Stimulated activated CD8-positive, alpha-beta memory T cell treated with anti-CD3 and anti-CD28 coated beads, Interleukin-4, amount 100 ng/mL, for 4 hours (primary cell): ENCODE measurements at regions not wholly inside any gene's neighbourhood (a gene's known extent, or its start where the extent isn't known, plus 50 kb on each side); places are given as distances from the start of the nearest gene placed in this dataset.
"Not testable (repeated sequence)": the region's sequence is repeated elsewhere in the genome, so short reads cannot be mapped to it uniquely, and the experiment has no call there.

ENCODE experiments used
- DNase-seq, 2 donors: peaks; one replicate each; pipeline ENCODE4 v3.0.0-alpha.2; 2020; ENCODE audit warnings: low read depth in 2 of 2, low spot score in 1 of 2

DNA sequence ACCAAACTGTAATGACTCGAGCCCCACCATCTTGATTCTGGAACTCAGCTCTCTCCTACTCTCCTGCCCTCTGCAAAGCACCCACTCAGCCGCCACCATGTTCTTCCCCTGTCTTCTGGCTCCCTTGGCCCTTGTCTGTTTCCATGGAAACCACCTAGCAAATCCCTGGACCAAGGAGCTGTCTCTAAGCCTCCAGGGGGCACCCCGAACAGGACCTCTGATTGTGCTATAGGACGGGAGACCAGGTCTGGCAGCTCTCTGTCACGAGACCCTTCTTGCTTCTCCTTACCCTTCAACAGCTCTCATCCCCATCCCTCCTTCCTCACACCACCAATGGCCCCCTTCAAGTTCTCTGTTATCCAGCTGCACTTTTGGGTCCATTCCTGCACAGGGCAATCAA is 277.7 kb upstream of the ZNF507 start:
- DNase-seq = no peak

DNA sequence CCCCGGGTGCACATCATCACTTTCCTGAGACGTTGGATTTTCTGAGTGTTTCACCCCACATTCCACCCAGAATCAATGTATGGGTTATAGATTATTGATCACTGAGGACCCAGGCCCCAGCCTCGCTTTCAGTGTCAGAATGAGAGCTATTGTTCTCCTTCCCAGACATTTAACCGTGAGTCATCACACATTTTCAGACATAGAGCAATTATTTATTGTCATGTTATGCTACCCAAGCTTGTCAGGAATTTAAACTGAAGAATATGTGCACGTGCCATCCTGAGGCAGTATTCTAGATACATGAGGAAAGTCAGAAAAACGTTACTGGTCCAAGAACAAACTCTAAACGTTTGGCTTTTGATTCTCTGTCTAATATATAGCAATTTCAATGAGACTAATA is 276.6 kb upstream of the ZNF507 start:
- no peak for DNase-seq

DNA sequence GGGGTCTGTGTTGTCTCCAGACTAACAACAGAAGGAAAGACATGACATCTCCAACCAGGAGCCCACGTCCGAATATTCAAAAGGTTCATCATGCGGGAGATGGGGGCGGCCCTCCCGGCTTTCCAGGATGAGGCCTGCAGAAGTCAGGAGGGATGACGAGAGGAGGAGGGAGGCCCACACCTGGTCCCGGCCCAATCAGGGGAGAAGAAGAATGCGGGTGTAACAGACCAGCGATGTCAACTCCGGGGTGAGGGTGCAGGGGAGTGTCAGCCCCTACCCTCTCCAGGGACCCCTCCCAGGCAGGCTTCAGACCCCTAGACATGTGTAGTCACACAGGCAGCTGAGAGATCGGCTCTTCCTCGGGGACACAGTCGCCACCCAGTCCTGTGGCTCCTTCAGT is 275.3 kb upstream of the ZNF507 start:
- no peak for DNase-seq

DNA sequence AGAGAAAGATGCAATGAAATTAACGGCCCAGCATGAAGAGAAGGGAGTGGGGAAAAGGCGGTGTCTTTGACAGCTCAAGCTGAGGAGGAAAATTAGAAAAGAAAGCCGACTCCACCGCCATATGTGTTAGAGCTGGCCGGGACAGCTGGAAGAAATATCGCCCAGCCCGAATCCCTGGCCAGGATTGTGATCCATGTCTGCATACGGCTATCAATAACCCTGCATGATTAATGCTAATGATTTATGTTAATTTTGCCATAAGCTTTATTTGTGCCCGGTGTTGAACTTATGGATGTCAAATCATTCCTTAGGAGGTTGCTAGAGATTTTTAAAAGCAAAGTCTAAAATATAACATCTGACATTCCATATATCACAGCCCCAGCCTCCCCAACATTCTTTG is 263.4 kb upstream of the ZNF507 start:
- DNase-seq = no peak

DNA sequence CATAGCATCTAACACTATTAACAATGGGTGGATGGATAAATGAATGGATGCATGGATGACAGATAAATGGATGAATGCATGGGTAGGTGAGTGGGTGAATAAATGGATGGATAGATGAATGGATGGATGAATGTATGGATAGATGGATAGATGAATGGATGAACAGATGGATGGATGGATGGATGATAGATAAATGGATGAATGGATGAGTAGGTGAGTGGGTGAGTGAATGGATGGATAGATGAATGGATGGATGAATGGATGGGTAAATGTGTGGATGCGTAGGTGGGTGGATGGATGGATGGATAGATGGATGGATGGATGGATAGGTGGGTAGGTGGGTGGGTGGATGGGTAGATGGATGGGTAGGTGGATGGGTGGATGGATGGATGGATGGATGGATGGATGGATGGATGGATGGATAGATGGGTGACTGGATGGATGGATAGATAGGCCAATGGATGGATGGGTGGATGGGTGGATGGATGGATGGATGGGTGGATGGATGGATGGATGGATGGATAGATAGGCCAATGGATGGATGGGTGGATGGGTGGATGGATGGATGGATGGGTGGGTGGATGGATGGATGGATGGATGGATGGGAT is 260.6 kb upstream of the ZNF507 start:
- not testable (repeated sequence) for DNase-seq

DNA sequence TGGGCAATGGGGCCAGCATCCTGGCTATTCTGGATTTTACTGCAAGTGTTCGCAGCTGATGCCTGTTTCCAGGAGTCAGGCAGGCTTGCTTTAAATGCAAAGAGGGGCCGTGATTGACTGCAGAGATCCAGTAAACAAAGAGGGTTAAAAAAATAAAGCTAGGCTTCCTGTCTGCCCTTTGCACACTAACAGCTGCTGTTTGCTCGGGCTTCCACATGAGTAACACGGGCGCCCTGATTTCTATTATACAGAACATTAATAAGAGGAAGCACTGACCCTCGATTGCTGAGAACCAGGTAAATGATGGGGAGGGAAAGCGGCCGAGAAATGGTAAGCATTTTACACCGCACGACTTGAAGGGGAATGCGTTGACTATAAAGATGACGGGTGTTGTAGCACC is 254.2 kb upstream of the ZNF507 start:
- no peak for DNase-seq

DNA sequence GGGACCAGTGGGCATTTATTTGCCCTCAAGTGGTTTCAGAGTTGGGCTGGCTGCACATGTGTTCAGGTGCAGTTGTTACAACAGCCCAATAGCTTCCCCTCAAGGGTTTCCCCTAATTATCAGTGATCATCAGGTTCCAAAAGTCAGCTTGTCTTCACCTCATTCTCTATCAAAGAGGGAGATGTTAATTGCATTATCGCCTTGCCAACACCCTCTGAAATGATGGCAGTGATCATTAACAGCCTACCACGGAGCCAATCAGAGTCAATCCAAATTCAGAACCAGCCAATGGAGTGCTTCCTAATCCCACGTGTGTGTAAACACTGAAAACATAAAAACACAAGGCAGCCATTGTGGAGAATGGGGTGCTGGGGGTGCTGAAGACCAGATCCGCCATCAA is 248.4 kb upstream of the ZNF507 start:
- DNase-seq = no peak

DNA sequence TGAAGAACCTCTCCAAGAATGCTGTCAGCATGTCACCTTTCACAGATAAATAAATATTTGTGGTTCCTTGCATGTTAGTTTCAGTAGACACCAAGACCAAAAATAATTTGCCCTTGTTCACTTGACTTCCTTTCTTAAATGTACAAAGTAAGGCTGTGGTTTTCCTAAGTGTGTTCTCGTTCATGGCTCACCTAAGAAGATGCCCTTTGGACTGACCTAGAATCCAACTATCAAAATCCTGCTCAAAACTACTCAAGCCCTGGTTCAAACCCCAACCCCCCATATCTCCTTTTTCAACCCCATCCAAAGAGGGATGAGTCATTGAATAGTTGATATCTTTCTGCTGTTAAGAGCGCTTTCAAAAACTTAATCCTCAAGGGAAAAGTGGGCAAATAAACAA is 247.8 kb upstream of the ZNF507 start:
- no peak for DNase-seq

DNA sequence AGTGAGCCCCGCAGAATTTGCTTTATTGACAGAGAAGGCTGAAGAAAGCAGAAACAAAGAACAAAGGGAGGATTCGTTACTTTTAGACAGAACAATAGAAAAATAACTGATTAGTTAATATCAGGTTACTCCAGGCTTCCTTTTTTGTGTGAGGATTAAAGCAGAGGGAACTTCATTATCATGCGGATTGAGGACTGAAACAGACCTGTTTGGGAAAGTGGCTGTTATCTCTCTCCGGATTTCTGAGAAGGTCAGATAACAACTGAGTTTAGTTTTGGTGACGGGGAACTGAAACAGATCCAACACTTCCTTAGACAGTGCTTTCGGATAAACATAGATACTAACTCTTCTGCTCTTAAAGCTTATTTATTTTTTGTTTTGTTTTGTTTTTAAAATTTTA is 246.4 kb upstream of the ZNF507 start:
- no peak for DNase-seq

DNA sequence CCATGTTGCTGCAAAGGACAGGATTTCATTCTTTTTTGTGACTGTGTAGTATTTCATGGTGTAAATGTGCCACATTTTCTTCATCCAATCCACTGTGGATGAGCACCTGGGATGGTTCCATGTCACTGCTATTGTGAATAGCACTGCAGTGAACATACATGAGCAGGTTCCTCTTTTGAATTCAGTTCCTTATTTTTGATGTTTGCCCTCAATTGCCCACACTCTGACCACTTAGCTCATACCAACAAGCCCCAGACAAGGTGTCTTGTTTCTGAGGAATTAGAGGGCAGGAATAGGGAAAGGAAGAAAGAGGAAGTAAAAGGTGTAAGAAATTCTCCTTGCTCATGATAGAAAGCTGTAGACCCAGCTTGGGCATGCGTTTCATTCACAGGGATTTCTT is 244.2 kb upstream of the ZNF507 start:
- DNase-seq = no peak

DNA sequence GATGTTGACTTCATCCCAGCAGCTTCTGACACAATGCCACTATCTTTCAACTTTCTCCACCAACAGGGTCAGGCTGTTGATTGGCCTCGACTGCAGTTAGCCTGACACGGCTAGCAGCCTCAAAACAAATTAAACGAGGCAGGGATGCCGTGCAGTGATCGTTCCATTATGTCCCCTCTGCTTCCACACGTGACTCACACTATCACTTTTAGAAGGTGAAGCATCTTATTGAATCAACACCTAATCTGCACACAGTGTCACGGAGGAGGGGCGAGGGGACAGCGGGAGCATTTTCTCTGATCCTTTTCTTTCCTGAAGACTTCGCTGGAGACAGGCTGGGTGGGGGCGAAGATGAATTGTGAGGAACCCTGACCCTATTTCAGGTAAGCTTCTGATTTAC is 241.9 kb upstream of the ZNF507 start:
- no peak for DNase-seq

DNA sequence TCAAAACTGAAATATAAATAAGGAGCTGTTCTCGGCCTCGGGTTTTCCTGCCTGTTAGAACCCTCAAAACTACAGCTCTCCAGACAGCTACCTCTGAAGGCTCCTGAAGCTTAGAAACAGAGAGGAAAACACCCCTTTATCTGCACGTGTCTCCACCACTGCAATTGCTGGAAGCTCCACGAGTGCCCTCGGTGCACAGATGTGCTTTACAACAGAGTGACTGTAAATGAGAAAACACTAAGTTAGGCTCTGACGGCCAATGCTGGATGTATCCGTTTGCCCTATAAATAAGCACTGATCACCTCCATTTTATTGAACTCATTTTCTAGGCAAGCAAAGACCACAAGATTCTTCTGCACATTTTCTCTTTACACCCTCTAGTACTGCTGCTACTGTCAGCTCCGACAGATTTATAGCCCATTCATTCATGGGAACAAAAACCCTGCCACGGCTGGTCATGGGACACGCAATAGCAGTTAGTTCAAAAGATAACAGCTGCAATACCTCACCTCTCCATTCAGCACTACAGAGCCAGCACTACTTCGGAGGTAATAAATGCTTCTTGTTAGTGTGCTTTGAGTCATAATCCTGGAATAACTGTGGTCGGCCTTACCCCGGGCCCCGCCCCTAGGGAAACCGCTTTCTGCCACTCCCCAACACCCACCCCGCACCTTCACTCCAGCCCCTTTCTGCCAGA is 241.1 kb upstream of the ZNF507 start:
- DNase-seq = no peak

DNA sequence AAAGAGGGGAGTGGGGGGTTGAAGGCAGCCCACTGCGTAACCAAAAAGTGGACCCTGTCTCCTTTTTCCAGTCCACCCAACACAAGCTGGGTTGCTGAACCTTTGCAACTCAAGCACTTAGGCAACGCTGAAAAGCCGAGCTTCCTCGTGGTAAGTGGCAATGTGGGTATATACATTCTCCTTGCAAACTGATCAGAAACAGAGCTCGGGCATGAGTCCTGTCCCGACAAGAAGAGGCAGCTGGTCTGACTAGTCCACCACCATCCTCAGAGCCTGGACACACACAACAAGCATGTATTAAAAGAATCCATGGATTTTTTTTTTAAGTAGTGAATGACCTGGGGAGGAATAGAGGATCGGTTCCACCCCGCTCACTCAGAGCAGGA is 240.6 kb upstream of the ZNF507 start:
- no peak for DNase-seq

DNA sequence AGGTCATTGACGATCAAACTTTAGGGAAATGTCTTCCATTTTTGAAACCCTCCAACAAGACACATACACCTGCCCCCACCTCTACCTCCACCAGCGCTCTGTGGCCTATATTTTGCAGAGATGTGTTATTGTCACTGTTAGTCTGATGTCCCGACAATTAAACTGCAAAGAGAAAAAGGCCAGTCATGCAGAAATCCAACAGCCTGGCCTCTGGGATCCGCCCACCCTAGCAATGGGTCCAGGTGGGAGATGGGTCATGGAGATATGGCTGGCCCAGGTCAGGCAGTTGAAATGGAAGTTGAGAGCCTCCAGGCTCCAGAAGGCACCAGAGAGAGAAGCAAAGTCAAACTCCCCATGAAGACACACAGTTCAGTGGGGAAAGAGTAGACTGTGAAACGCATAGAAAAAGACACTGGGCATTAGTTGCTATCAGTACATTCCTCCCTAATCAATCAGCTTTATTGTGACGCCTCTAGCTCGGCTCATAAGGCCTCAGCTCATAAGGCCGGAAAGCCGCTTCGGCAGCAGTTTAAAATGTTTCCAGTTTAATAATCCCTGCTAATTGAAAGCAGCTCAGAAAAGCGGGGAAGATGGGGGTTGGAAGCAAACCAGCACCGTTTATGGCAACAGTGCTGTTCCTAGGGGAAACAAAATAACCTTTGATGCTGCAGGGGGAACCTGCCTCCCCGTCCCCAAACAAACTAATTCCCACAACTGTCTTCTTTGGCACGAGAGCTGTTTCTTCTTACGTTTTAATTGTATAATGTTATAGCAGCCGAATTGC is 239.7 kb upstream of the ZNF507 start:
- DNase-seq = no peak

DNA sequence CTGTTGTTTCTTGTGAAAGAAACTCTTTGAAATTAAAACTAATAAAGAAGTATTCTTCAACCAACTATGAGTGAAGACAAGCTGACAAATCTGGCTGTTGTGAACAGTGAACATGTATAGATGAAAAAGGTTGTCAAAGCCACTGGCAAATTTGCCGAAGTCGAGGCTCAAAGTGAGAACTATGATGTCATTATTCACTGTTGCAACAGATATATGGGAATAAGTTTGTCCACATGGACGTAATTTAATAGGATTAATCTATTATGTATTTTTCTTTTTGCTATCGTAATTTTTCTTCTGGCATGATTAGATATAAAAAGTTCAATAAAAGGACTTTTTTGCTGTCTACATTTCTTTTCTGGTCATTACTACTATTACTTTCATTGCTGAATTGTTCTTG is 223.2 kb upstream of the ZNF507 start:
- DNase-seq = no peak

DNA sequence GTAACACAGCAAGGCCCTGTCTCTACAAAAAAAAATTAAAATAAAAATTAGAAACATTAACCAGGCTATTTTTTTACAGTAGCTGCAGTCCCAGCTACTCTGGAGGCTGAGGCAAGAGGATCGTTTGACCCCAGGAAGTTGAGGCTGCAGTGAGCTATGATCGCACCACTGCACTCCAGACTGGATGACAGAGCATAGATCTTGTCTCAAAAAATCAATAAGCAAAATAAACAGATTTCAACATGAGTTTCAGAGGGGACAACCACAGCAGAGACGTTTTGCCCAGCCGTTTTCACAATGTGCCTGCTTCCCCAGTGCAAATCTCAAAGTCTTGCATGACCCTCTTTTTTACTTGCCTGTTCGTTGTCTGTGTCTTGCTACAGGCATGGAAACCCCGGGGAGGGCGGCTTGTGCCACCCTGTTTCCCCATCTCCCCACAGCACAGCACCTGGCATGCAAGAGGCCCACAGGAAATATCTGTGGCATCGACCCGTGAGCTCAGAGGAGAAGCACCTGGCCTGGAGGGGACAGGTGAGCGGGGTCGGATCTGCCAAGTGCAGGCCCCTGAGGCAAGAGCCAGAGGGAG is 222.0 kb upstream of the ZNF507 start:
- no peak for DNase-seq

DNA sequence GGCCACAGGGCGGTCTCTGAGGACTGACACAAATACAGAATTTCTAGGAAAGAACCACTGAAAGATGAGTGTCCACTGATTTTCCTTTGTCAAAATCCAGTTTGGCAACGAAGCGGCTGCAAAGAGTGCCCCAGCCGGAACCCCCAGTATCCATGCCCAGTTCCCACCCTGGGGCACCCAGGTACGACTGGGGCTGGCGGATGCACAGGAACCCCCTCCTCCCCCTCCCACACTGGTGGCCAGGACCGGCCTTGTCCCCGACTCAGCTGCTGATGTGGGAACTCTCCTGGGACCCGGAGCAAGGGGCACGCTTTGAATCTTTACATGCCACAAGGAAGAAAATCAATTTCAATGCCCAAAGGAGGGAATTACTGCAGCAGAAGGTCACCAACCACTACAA is 220.8 kb upstream of the ZNF507 start:
- no peak for DNase-seq

DNA sequence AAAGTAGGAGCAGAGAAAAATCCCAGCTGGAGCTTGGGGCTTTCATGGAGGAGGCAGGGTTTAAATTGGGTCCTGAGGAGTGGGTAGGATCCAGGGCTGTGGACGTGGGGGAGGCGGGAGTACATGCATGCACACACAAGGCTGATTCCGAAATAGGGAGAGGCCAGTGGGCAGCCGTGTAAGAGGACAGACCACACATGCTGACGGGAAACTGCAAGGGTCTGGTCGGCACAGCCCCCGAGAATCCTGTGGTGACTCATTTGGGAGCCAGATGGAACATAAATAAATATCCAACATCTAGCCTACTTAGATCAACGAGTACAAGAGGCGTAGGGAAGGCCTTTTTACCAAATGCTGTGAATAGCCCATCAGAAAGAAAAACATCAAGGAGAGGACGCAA is 216.3 kb upstream of the ZNF507 start:
- DNase-seq = no peak

DNA sequence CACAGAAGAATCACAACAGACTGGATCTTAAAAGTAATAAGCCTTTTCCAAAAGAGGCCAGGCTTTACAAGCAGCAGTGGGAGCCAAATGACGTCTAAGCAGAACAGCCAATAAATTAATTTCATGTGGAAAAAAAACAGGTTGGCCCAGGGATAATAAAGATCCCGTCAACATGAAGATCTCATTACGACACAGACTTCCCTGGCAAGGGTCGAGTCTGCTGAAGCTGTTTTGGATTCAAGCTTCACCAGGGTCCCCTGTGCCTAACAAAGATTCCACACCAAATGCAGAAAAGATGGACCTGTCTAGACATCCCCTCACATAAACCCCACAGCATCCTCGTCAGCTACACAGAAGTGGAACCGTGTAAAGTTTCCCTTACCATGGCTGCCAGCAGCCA is 215.1 kb upstream of the ZNF507 start:
- DNase-seq = no peak

DNA sequence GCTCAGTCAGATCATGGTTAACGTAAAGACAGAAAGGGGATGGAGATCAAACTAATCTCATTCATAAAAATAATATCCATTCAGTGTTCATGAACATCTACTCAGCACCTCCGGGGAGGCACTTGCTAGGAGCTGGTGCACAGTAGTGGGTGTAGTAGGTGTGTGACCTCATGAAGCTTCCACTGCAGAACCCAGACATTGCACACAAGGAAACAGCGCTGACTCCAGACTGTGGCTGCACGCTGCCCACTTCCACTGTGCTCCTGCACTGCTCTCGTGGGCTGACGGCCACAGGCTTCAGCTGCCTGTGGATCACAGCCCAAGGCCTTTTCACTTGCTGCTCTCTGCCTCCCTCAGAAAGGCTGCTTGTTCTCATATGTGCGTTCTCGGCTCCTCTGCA is 214.4 kb upstream of the ZNF507 start:
- no peak for DNase-seq

DNA sequence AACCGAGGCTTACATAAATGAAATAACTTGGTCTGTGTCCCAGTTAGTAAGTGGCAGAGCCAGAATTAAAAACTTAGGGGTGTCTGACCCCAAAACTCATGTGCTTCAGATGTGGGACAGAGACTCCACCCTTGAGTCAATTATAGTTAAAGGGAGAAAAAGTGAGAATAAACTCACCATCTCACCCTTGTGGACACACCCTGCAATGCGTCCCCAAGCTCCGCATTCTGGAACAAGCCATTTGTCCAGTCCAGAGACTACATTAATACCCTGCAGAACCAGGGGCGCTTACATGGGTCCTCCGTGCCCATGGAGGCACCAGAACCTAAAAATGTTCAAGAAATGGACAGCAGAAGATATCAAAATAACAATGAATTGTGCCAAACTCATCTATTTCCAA is 207.0 kb upstream of the ZNF507 start:
- no peak for DNase-seq

DNA sequence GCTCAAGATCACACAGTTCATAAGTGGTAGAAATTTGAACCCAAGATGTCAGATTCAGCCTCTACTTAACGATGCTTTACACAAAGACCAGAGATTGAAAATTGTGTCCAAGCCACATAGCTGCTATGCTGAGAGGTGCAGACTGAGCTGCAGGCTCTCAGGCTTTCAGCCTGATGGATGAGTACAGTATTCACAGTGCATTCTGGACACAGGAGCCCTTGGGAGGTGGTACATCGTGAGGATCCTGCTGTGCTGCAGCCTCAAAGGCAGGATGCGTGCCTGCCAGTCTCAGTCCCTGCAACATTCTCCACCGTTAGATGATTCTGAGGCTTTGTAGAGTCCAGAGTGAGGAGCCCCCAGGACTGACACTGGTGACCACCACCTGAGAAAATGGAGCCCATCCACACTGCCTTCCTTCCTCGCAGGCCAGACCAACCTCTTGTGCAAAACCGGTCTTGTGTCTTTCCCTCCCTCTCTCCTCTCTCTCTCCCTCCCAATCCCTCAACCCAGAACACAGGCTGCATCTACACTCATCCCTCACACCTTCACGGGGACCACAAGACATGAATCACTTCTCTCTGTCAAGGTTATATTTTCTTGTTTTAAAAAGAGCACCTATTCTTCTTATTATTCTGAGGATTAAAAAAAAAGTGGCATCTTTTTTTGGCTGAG is 203.4 kb upstream of the ZNF507 start:
- DNase-seq = no peak
